NCI-H1436 (cell line): ENCODE measurements at regions not wholly inside any gene's neighbourhood (a gene's known extent, or its start where the extent isn't known, plus 50 kb on each side); places are given as distances from the start of the nearest gene placed in this dataset.
"Not testable (repeated sequence)": the region's sequence is repeated elsewhere in the genome, so short reads cannot be mapped to it uniquely, and the experiment has no call there.

Experiments used
- DNase-seq: peaks from one replicate; lab custom pipeline; 2025; lab: John Stamatoyannopoulos, UW

GRCh38 chr5:5883146-5883545, 460.7 kb downstream of the ICE1 start:
- DNase-seq = no peak

GRCh38 chr5:5882706-5883105, 460.2 kb downstream of the ICE1 start:
- no peak for DNase-seq

- no peak for DNase-seq
Measured at GRCh38 chr5:5881294-5881693, 458.8 kb downstream of the ICE1 start.

GRCh38 chr5:5880077-5880763, 457.7 kb downstream of the ICE1 start:
- no peak for DNase-seq

- no peak for DNase-seq
Measured at GRCh38 chr5:5857396-5857795, 434.9 kb downstream of the ICE1 start.

GRCh38 chr5:5854087-5854486, 431.6 kb downstream of the ICE1 start:
- no peak for DNase-seq

GRCh38 chr5:5838493-5838892, 416.0 kb downstream of the ICE1 start:
- no peak for DNase-seq

- not testable (repeated sequence) for DNase-seq
Measured at GRCh38 chr5:5831622-5832021, 409.1 kb downstream of the ICE1 start.

- DNase-seq = no peak
Measured at GRCh38 chr5:5828619-5829018, 406.1 kb downstream of the ICE1 start.

- DNase-seq = no peak
Measured at GRCh38 chr5:5826911-5827310, 404.4 kb downstream of the ICE1 start.

GRCh38 chr5:5822729-5823257, 400.3 kb downstream of the ICE1 start:
- no peak for DNase-seq

- no peak for DNase-seq
Measured at GRCh38 chr5:5816960-5817359, 394.5 kb downstream of the ICE1 start.

- DNase-seq = no peak
Measured at GRCh38 chr5:5813441-5813840, 391.0 kb downstream of the ICE1 start.

- no peak for DNase-seq
Measured at GRCh38 chr5:5810461-5810860, 388.0 kb downstream of the ICE1 start.

- DNase-seq = no peak
Measured at GRCh38 chr5:5805916-5806315, 383.4 kb downstream of the ICE1 start.

GRCh38 chr5:5804478-5805233, 382.2 kb downstream of the ICE1 start:
- DNase-seq = no peak

GRCh38 chr5:5800801-5801761, 378.6 kb downstream of the ICE1 start:
- no peak for DNase-seq

GRCh38 chr5:5799826-5800225, 377.3 kb downstream of the ICE1 start:
- DNase-seq = no peak

GRCh38 chr5:5799229-5799628, 376.8 kb downstream of the ICE1 start:
- no peak for DNase-seq

- no peak for DNase-seq
Measured at GRCh38 chr5:5798462-5798861, 376.0 kb downstream of the ICE1 start.

- DNase-seq = no peak
Measured at GRCh38 chr5:5798041-5798440, 375.6 kb downstream of the ICE1 start.

- no peak for DNase-seq
Measured at GRCh38 chr5:5795074-5795771, 372.7 kb downstream of the ICE1 start.
